ENCODE measurements at regions not wholly inside any gene's neighbourhood (a gene's known extent, or its start where the extent isn't known, plus 50 kb on each side); places are given as distances from the start of the nearest gene placed in this dataset.

DNA sequence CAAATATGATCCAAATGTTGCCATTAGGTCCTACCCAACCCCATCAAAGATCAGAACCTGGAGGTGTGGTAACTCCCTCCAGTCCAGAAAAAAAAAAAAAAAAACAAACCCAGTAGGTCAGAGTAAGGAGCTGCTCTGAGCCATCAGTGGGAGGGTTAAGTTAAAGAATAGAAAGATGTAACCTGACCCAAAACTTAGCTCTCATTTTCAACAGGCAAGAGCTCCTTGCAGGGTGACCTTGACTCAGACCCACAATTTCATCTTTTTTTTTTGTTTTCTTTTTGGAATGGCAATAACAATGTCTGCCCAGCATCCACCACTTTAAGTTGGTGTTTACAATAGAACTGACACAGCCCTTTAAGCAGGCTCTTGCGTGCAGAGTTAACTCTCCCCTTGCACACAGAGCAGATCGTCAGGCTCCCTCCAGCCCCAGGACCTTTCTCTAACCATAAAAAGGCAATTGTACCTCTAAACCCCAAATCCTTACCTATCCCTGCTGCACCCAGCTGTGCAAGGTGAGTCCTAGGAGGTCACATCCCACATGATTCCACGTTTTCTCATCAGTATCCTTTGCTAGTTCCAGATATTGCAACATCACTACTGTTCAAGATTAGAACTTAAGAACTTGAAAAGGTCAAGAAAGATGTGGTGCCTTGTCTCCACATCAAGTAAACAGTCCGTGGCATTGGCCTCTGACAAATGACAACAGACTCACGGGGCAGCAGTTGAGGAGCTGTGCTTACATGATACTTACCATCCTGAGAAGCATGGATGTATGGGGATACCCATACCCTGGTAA, 178.6 kb upstream of the EEA1 start:
- TF ChIP-seq, protein P1, sequence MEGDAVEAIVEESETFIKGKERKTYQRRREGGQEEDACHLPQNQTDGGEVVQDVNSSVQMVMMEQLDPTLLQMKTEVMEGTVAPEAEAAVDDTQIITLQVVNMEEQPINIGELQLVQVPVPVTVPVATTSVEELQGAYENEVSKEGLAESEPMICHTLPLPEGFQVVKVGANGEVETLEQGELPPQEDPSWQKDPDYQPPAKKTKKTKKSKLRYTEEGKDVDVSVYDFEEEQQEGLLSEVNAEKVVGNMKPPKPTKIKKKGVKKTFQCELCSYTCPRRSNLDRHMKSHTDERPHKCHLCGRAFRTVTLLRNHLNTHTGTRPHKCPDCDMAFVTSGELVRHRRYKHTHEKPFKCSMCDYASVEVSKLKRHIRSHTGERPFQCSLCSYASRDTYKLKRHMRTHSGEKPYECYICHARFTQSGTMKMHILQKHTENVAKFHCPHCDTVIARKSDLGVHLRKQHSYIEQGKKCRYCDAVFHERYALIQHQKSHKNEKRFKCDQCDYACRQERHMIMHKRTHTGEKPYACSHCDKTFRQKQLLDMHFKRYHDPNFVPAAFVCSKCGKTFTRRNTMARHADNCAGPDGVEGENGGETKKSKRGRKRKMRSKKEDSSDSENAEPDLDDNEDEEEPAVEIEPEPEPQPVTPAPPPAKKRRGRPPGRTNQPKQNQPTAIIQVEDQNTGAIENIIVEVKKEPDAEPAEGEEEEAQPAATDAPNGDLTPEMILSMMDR (conservative IDR thresholded peaks at IDR 0.05 in 1 of 2, IDR thresholded peaks at IDR 0.05 in 1 of 2; ENCODE audit: low read depth in 1 of 2, low read length in 2 of 2) = no peak
- no peak for TF ChIP-seq EZH2 (IDR thresholded peaks at IDR 0.05; ENCODE audit: low read length, missing control alignments)
